Stomach (tissue), 4 donors: ENCODE measurements at regions not wholly inside any gene's neighbourhood (a gene's known extent, or its start where the extent isn't known, plus 50 kb on each side); places are given as distances from the start of the nearest gene placed in this dataset.

Experiments used
- POLR2A ChIP-seq, 4 donors: fragments of 450-650 bp; IDR thresholded peaks; one replicate each; pipeline ENCODE4 v1.6.1; 2016; ENCODE audit warnings: antibody characterized with exemption in 4 of 4, control low read depth in 2 of 4, mild to moderate bottlenecking in 1 of 4, moderate library complexity in 1 of 4
- POLR2AphosphoS5 ChIP-seq, 3 donors: sonication (generic); formaldehyde crosslinking; IDR thresholded peaks; one replicate each; pipeline ENCODE4 v1.6.1; 2016; ENCODE audit warnings: antibody characterized with exemption in 3 of 3
- TF ChIP-seq, protein P1 (sequence below), 7 experiments: fragments of 450-650 bp in 4 of 7; fragments of 200-600 bp in 3 of 7; sonication (generic) in 3 of 7; IDR thresholded peaks; one replicate each; pipeline ENCODE4 v1.5.1; 2016 to 2019; ENCODE audit warnings: antibody characterized with exemption in 7 of 7, control low read depth in 2 of 7, mild to moderate bottlenecking in 1 of 7

DNA sequence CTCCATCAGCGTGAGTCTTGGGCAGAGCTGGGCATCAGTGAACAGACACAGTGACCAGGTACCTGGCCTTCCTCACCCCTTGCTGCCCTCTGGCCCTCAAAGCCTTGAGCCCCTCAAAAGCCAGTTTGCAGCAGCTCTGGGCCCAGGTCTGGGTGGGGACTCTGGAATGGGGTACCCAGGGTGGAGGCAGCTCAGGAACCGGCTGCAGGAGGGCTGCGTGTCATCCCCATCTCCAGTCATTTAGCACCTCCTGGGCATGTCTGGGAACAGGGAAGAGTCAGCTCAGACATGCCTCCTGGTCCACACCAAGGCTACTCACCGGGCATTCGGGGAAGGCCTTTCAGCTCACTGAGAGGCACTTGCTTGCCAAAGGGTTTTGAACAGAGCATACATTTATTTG is 503.3 kb downstream of the TCERG1L start:
- TF ChIP-seq, protein P1, sequence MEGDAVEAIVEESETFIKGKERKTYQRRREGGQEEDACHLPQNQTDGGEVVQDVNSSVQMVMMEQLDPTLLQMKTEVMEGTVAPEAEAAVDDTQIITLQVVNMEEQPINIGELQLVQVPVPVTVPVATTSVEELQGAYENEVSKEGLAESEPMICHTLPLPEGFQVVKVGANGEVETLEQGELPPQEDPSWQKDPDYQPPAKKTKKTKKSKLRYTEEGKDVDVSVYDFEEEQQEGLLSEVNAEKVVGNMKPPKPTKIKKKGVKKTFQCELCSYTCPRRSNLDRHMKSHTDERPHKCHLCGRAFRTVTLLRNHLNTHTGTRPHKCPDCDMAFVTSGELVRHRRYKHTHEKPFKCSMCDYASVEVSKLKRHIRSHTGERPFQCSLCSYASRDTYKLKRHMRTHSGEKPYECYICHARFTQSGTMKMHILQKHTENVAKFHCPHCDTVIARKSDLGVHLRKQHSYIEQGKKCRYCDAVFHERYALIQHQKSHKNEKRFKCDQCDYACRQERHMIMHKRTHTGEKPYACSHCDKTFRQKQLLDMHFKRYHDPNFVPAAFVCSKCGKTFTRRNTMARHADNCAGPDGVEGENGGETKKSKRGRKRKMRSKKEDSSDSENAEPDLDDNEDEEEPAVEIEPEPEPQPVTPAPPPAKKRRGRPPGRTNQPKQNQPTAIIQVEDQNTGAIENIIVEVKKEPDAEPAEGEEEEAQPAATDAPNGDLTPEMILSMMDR (IDR thresholded peaks at IDR 0.05), result no peak
- TF ChIP-seq POLR2A (IDR thresholded peaks at IDR 0.05) (no peak), POLR2AphosphoS5 (IDR thresholded peaks at IDR 0.05) (no peak)
